ENCODE measurements at regions not wholly inside any gene's neighbourhood (a gene's known extent, or its start where the extent isn't known, plus 50 kb on each side); places are given as distances from the start of the nearest gene placed in this dataset.

DNA sequence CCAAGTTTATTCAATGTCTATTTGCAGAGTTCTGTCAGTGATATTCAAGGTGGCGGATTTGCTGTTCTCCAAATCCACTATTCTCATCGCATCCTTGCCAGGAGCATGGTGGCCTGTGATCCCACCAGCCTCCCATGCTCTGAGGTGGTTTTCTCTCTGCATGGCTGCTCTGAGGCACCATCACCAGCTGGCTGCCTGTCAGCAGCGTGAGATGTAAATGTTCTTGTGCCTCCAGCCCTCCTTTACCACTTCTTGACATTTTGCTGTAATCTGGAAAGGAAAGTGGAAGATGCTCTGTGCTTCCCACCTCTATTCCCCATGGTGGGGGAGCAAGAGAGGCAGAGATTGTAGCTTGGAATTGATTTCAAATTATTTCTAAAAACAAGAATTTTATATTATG, 293.6 kb upstream of the SLC24A2 start:
- TF ChIP-seq POLR2A (IDR thresholded peaks at IDR 0.05; ENCODE audit: extremely low read depth, insufficient read length), result no peak
- TF ChIP-seq, protein P1, sequence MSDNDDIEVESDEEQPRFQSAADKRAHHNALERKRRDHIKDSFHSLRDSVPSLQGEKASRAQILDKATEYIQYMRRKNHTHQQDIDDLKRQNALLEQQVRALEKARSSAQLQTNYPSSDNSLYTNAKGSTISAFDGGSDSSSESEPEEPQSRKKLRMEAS (IDR thresholded peaks at IDR 0.05; ENCODE audit: low read depth, low read length), result no peak
